ENCODE measurements at regions not wholly inside any gene's neighbourhood (a gene's known extent, or its start where the extent isn't known, plus 50 kb on each side); places are given as distances from the start of the nearest gene placed in this dataset.

DNA sequence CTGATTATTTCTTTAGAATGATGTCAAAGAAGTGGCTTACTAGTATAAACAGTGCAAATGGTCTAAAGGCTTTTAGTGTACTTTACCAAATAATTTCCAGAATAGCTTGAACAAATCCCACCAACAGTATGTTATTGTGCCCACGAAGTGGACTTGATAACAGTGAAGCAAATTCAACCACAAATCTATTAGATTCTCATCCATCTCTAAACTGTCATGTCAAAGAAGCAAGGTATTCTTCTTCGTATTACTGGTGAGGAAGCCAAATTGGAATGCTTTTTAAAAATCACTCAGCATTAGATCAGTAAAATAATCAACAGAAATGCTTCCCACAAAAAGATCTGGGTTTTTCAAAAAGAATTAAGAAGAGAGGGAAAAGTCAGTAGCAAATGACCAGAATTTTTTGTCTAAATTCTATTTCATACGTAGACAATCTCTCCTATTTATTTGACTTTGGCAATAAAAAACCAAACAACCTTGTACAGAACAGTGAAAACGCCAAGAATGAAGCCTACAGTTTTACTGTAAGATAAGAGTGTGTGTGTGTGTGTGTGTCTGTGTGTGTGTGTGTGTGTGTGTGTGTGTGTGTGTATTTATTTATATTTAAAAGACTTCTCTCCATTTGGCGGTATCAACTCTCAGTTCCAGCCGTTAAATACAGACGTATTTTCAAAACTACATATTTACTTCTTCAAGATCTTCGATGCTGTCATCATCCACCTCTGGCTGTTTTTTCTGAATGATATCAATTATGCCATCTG, 114.6 kb downstream of the CYB561 start:
- TF ChIP-seq POLR2AphosphoS5 (IDR thresholded peaks at IDR 0.05; ENCODE audit: borderline replicate concordance, low read depth, low read length) (no peak), EZH2 (IDR thresholded peaks at IDR 0.05) (no peak), FOXP2 (optimal IDR thresholded peaks at IDR 0.05; ENCODE audit: control extremely low read depth, extremely low read length, insufficient read depth) (no peak)
- no peak for DNase-seq (ENCODE audit: low read depth, low spot score)
- no peak overlapping the region for H3K27ac ChIP-seq

GRCh38 chr17:63332286-63332685, 113.8 kb downstream of the CYB561 start:
- no peaks in the 10 kb centered on the region for H3K9me3 ChIP-seq (ENCODE audit: low read depth, low read length)
- no peak overlapping the region for H3K9ac ChIP-seq (ENCODE audit: insufficient read length)
- no peak overlapping the region for H3K27ac ChIP-seq
- DNase-seq (ENCODE audit: low read depth, low spot score): no peak
- no peak overlapping the region for H3K4me3 ChIP-seq
- H3K36me3 ChIP-seq (ENCODE audit: insufficient read depth, low read length): no peaks in the 10 kb centered on the region
- no peak for TF ChIP-seq FOXP2 (optimal IDR thresholded peaks at IDR 0.05; ENCODE audit: control extremely low read depth, extremely low read length, insufficient read depth)
- TF ChIP-seq POLR2AphosphoS5 (IDR thresholded peaks at IDR 0.05; ENCODE audit: borderline replicate concordance, low read depth, low read length): no peak
- no peak for TF ChIP-seq EZH2 (IDR thresholded peaks at IDR 0.05)

More for the DNA sequence above, 114.6 kb downstream of the CYB561 start:
- H3K4me3 ChIP-seq: no peak overlapping the region
- no peaks in the 10 kb centered on the region for H3K36me3 ChIP-seq (ENCODE audit: insufficient read depth, low read length)
- no peaks in the 10 kb centered on the region for H3K9me3 ChIP-seq (ENCODE audit: low read depth, low read length)
- no peak overlapping the region for H3K9ac ChIP-seq (ENCODE audit: insufficient read length)

DNA sequence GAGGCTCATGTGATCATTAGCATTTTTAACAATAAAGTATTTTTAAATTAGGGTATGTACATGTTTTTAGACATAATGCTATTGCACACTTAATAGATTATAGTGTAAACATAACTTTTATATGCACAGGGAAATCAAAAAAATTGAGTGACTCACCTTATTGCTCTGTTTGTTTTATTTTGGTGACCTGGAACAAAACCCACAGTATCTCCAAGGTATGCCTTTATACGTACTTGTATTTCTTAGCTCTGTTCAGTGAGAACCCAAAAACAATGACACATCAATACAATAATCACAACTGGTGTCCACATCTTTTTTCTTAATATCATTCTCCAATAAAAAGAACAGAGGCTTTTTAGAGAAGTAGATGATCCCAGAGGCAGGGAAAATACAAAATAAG, 112.2 kb downstream of the CYB561 start:
- H3K27ac ChIP-seq: no peak overlapping the region
- H3K36me3 ChIP-seq (ENCODE audit: insufficient read depth, low read length): no peaks in the 10 kb centered on the region
- H3K9me3 ChIP-seq (ENCODE audit: low read depth, low read length): no peaks in the 10 kb centered on the region
- H3K9ac ChIP-seq (ENCODE audit: insufficient read length): no peak overlapping the region
- DNase-seq (ENCODE audit: low read depth, low spot score): no peak
- H3K4me3 ChIP-seq: no peak overlapping the region
- TF ChIP-seq FOXP2 (optimal IDR thresholded peaks at IDR 0.05; ENCODE audit: control extremely low read depth, extremely low read length, insufficient read depth) (no peak), EZH2 (IDR thresholded peaks at IDR 0.05) (no peak), POLR2AphosphoS5 (IDR thresholded peaks at IDR 0.05; ENCODE audit: borderline replicate concordance, low read depth, low read length) (no peak)

- H3K27ac ChIP-seq: no peak overlapping the region
- TF ChIP-seq POLR2AphosphoS5 (IDR thresholded peaks at IDR 0.05; ENCODE audit: borderline replicate concordance, low read depth, low read length) (no peak), FOXP2 (optimal IDR thresholded peaks at IDR 0.05; ENCODE audit: control extremely low read depth, extremely low read length, insufficient read depth) (no peak), EZH2 (IDR thresholded peaks at IDR 0.05) (no peak)
Observed at GRCh38 chr17:63335831-63336230, 110.3 kb downstream of the CYB561 start.

GRCh38 chr17:63337579-63337978, 108.5 kb downstream of the CYB561 start:
- no peaks in the 10 kb centered on the region for H3K36me3 ChIP-seq (ENCODE audit: insufficient read depth, low read length)
- no peak for DNase-seq (ENCODE audit: low read depth, low spot score)
- no peaks in the 10 kb centered on the region for H3K9me3 ChIP-seq (ENCODE audit: low read depth, low read length)
- TF ChIP-seq FOXP2 (optimal IDR thresholded peaks at IDR 0.05; ENCODE audit: control extremely low read depth, extremely low read length, insufficient read depth) (no peak), POLR2AphosphoS5 (IDR thresholded peaks at IDR 0.05; ENCODE audit: borderline replicate concordance, low read depth, low read length) (no peak), EZH2 (IDR thresholded peaks at IDR 0.05) (no peak)
- H3K27ac ChIP-seq: no peak overlapping the region
- H3K4me3 ChIP-seq: no peak overlapping the region
- H3K9ac ChIP-seq (ENCODE audit: insufficient read length): no peak overlapping the region

More at GRCh38 chr17:63335831-63336230, 110.3 kb downstream of the CYB561 start:
- Histone ChIP-seq H3K9me3 (ENCODE audit: low read depth, low read length) (no peaks in the 10 kb centered on the region), H3K9ac (ENCODE audit: insufficient read length) (no peak overlapping the region), H3K36me3 (ENCODE audit: insufficient read depth, low read length) (no peaks in the 10 kb centered on the region), H3K4me3 (no peak overlapping the region)
- no peak for DNase-seq (ENCODE audit: low read depth, low spot score)

DNA sequence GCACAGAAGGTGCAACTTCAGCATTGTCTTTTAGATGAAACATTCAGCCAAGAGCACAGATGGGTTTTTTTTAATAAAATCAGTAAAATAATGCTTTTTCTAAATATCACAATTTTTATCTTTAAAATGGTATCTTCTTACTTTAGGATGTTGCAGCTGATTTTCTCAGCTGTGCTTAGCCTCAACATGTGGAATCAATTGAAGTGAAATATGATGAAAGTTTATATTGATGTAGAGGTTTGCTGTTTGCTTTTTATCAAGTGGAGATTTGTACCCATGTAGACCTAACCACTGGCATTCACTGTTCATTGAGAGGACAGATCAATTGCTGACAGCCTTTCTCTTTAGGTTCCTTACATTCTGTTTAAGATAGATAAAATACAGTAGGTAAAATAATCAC, 107.8 kb downstream of the CYB561 start:
- H3K36me3 ChIP-seq (ENCODE audit: insufficient read depth, low read length): no peaks in the 10 kb centered on the region
- no peak for TF ChIP-seq FOXP2 (optimal IDR thresholded peaks at IDR 0.05; ENCODE audit: control extremely low read depth, extremely low read length, insufficient read depth)
- no peak for TF ChIP-seq POLR2AphosphoS5 (IDR thresholded peaks at IDR 0.05; ENCODE audit: borderline replicate concordance, low read depth, low read length)
- TF ChIP-seq EZH2 (IDR thresholded peaks at IDR 0.05): no peak
- no peak overlapping the region for H3K4me3 ChIP-seq
- H3K9me3 ChIP-seq (ENCODE audit: low read depth, low read length): no peaks in the 10 kb centered on the region
- no peak for DNase-seq (ENCODE audit: low read depth, low spot score)
- H3K27ac ChIP-seq: no peak overlapping the region
- H3K9ac ChIP-seq (ENCODE audit: insufficient read length): no peak overlapping the region

DNA sequence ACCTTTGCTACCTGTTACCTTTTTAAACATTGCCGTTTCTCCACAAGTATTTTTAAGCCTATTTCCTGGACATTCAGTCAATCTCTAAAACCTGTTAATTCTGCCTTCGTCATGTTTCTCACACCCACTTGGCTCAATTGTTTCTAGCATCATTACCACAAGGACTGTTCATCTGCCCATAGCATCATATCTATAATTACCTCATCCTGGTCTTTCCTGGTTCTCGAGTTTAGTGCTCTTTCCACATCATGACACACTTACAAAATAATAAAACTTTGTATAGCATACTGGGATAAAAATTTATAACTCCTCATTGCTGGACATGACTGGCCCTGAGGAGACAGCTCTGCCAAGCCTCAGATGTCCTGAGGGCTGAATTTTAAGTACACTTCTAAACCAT, 104.8 kb downstream of the CYB561 start:
- H3K9me3 ChIP-seq (ENCODE audit: low read depth, low read length): no peaks in the 10 kb centered on the region
- TF ChIP-seq POLR2AphosphoS5 (IDR thresholded peaks at IDR 0.05; ENCODE audit: borderline replicate concordance, low read depth, low read length) (no peak), EZH2 (IDR thresholded peaks at IDR 0.05) (no peak), FOXP2 (optimal IDR thresholded peaks at IDR 0.05; ENCODE audit: control extremely low read depth, extremely low read length, insufficient read depth) (no peak)
- no peak overlapping the region for H3K27ac ChIP-seq
- DNase-seq (ENCODE audit: low read depth, low spot score): no peak
- H3K4me3 ChIP-seq: no peak overlapping the region
- H3K9ac ChIP-seq (ENCODE audit: insufficient read length): no peak overlapping the region
- H3K36me3 ChIP-seq (ENCODE audit: insufficient read depth, low read length): no peaks in the 10 kb centered on the region

GRCh38 chr17:63344383-63344782, 101.7 kb downstream of the CYB561 start:
- H3K4me3 ChIP-seq: no peak overlapping the region
- H3K27ac ChIP-seq: no peak overlapping the region
- TF ChIP-seq FOXP2 (optimal IDR thresholded peaks at IDR 0.05; ENCODE audit: control extremely low read depth, extremely low read length, insufficient read depth): no peak
- no peak for TF ChIP-seq POLR2AphosphoS5 (IDR thresholded peaks at IDR 0.05; ENCODE audit: borderline replicate concordance, low read depth, low read length)
- TF ChIP-seq EZH2 (IDR thresholded peaks at IDR 0.05): no peak
- H3K9ac ChIP-seq (ENCODE audit: insufficient read length): no peak overlapping the region
- H3K9me3 ChIP-seq (ENCODE audit: low read depth, low read length): no peaks in the 10 kb centered on the region
- H3K36me3 ChIP-seq (ENCODE audit: insufficient read depth, low read length): no peaks in the 10 kb centered on the region
- DNase-seq (ENCODE audit: low read depth, low spot score): no peak
